H1 (cell line): ENCODE measurements at regions not wholly inside any gene's neighbourhood (a gene's known extent, or its start where the extent isn't known, plus 50 kb on each side); places are given as distances from the start of the nearest gene placed in this dataset.

Experiments
- ATF3 ChIP-seq: IDR thresholded peaks from 2 replicates; pipeline ENCODE4 v1.6.1; 2011; ENCODE audit warnings: low read depth, mild to moderate bottlenecking, low read length; ENCODE audit not compliant: insufficient read depth
- YY1 ChIP-seq: IDR thresholded peaks from 2 replicates; pipeline ENCODE4 v1.6.1; 2011; ENCODE audit warnings: low read depth, mild to moderate bottlenecking, low read length

GRCh38 chr13:33633701-33634545 lies 184.0 kb upstream of the RFC3 start (continued):
- TF ChIP-seq ATF3 (no peak), YY1 (no peak)
